IMR-90 (cell line): ENCODE measurements at regions not wholly inside any gene's neighbourhood (a gene's known extent, or its start where the extent isn't known, plus 50 kb on each side); places are given as distances from the start of the nearest gene placed in this dataset.

Experiments
- ATAC-seq: fragments of 200-7000 bp; cut with Tn5 transposase; 2 replicates; pipeline ENCODE4 v1.9.1; 2020; ENCODE audit warnings: low read depth, mild to moderate bottlenecking, moderate library complexity
- BruUV-seq: library from RNA; stranded (reverse); fragments of 400-500 nt; replicated peaks from 2 replicates; lab custom pipeline; 2021; lab: Mats Ljungman, UMichigan
- CTCF ChIA-PET: fragments of 300-600 bp; formaldehyde crosslinking; extraction: SDS; loops from one replicate; lab custom pipeline; 2021; ENCODE audit warnings: antibody characterized with exemption; lab: Yijun Ruan, JAX
- POLR2A ChIA-PET: fragments of 300-600 bp; sonication (Branson Sonifier 250); formaldehyde crosslinking; loops from one replicate; lab custom pipeline; 2022; ENCODE audit warnings: antibody characterized with exemption; ENCODE audit not compliant: unreplicated experiment; lab: Charles Lee
- DNase-seq: peaks from one replicate; pipeline ENCODE4 v3.0.0; 2013
- H2AFZ ChIP-seq: replicated peaks from 2 replicates; pipeline ENCODE3; 2013; ENCODE audit warnings: low read length, mild to moderate bottlenecking; ENCODE audit not compliant: poor library complexity
- H2AK5ac ChIP-seq: 2 replicates; pipeline ENCODE4 v1.6.1; 2013; ENCODE audit warnings: low read depth, low read length, inconsistent platforms
- H2AK9ac ChIP-seq: replicated peaks from 2 replicates; pipeline ENCODE3; 2013; ENCODE audit warnings: mild to moderate bottlenecking, low read depth, low read length, moderate library complexity; ENCODE audit not compliant: poor library complexity
- H2BK120ac ChIP-seq: 2 replicates; pipeline ENCODE4 v1.6.1; 2013; ENCODE audit warnings: low read depth, low read length, inconsistent platforms
- H2BK15ac ChIP-seq: 3 replicates; pipeline ENCODE4 v1.6.1; 2013; ENCODE audit warnings: low read depth, low read length, inconsistent platforms
- H2BK20ac ChIP-seq: 2 replicates; pipeline ENCODE4 v1.6.1; 2013; ENCODE audit warnings: low read depth, mild to moderate bottlenecking, inconsistent platforms, low read length, moderate library complexity
- H2BK5ac ChIP-seq: 2 replicates; pipeline ENCODE4 v1.6.1; 2013; ENCODE audit warnings: mild to moderate bottlenecking, low read depth, low read length, inconsistent platforms; ENCODE audit not compliant: poor library complexity, severe bottlenecking
- H3K14ac ChIP-seq: replicated peaks from 2 replicates; pipeline ENCODE4 v1.6.1; 2013; ENCODE audit warnings: low read depth, low read length, inconsistent platforms
- H3K18ac ChIP-seq: 2 replicates; pipeline ENCODE4 v1.6.1; 2013; ENCODE audit warnings: low read depth, low read length, control low read depth
- H3K23ac ChIP-seq: 2 replicates; pipeline ENCODE4 v1.6.1; 2013; ENCODE audit warnings: low read depth, low read length, inconsistent platforms
- H3K27ac ChIP-seq: 2 replicates; pipeline ENCODE4 v1.5.1; 2013; ENCODE audit warnings: mild to moderate bottlenecking, control low read depth, low read length; ENCODE audit not compliant: insufficient read depth
- H3K27me3 ChIP-seq: 2 replicates; pipeline ENCODE4 v1.6.1; 2013; ENCODE audit warnings: low read length; ENCODE audit not compliant: control insufficient read depth, insufficient read depth
- H3K36me3 ChIP-seq: 2 replicates; pipeline ENCODE4 v1.6.1; 2013; ENCODE audit warnings: low read length, mixed read lengths; ENCODE audit not compliant: control insufficient read depth, insufficient read depth
- H3K4ac ChIP-seq: 2 replicates; pipeline ENCODE4 v1.6.1; 2013; ENCODE audit warnings: low read depth, low read length, inconsistent platforms
- H3K4me1 ChIP-seq: 2 replicates; pipeline ENCODE4 v1.6.1; 2013; ENCODE audit warnings: low read length, mixed read lengths; ENCODE audit not compliant: control insufficient read depth, insufficient read depth
- H3K4me2 ChIP-seq: 2 replicates; pipeline ENCODE4 v1.6.1; 2013; ENCODE audit warnings: low read depth, mild to moderate bottlenecking, control low read depth, low read length, moderate library complexity
- H3K4me3 ChIP-seq: 2 replicates; pipeline ENCODE4 v1.5.1; 2013; ENCODE audit warnings: low read depth, mild to moderate bottlenecking, control low read depth, low read length, moderate library complexity; ENCODE audit not compliant: insufficient read depth
- H3K56ac ChIP-seq: 2 replicates; pipeline ENCODE4 v1.6.1; 2013; ENCODE audit warnings: low read length, inconsistent platforms; ENCODE audit not compliant: insufficient read depth; ENCODE audit errors: extremely low read depth
- H3K79me1 ChIP-seq, 2 experiments: 2 replicates each; pipeline ENCODE4 v1.6.1; 2013; ENCODE audit warnings: low read length in 2 of 2, inconsistent platforms in 1 of 2, low read depth in 1 of 2
- H3K9ac ChIP-seq: 2 replicates; pipeline ENCODE4 v1.6.1; 2013; ENCODE audit warnings: low read depth, low read length, control low read depth
- H3K9me1 ChIP-seq: 2 replicates; pipeline ENCODE4 v1.6.1; 2013; ENCODE audit warnings: low read length, inconsistent platforms; ENCODE audit not compliant: insufficient read depth
- H3K9me3 ChIP-seq: 2 replicates; pipeline ENCODE4 v1.6.1; 2013; ENCODE audit warnings: low read length; ENCODE audit not compliant: control insufficient read depth, insufficient read depth
- H4K20me1 ChIP-seq: 2 replicates; pipeline ENCODE4 v1.6.1; 2013; ENCODE audit warnings: low read length, inconsistent platforms; ENCODE audit not compliant: insufficient read depth
- H4K5ac ChIP-seq: 2 replicates; pipeline ENCODE4 v1.6.1; 2013; ENCODE audit warnings: mild to moderate bottlenecking, low read depth, low read length, control low read depth
- H4K8ac ChIP-seq, 2 experiments: 2 replicates each; pipeline ENCODE4 v1.6.1; 2013; ENCODE audit warnings: low read depth in 2 of 2, low read length in 2 of 2, control low read depth in 1 of 2, inconsistent platforms in 1 of 2
- H4K91ac ChIP-seq: 2 replicates; pipeline ENCODE4 v1.6.1; 2013; ENCODE audit warnings: low read depth, low read length, inconsistent platforms; ENCODE audit not compliant: insufficient read depth
- ELK1 ChIP-seq: fragments of 150-350 bp; IDR thresholded peaks from 2 replicates; pipeline ENCODE4 v1.6.1; 2016; ENCODE audit warnings: low read depth, mild to moderate bottlenecking, low read length, moderate library complexity, borderline replicate concordance
- MAFK ChIP-seq: IDR thresholded peaks from 2 replicates; pipeline ENCODE4 v1.6.1; 2012; ENCODE audit warnings: low read depth, low read length, improper control_type of control experiment
- MXI1 ChIP-seq: IDR thresholded peaks from 2 replicates; pipeline ENCODE4 v1.6.1; 2012; ENCODE audit warnings: low read depth, mild to moderate bottlenecking, low read length, moderate library complexity, borderline replicate concordance
- USF2 ChIP-seq: fragments of 150-350 bp; IDR thresholded peaks from 2 replicates; pipeline ENCODE4 v1.6.1; 2017; ENCODE audit warnings: mild to moderate bottlenecking, antibody characterized with exemption, low read length, low read depth
- WGBS, 2 experiments: methylation state at CpG; one replicate each; pipeline versions ENCODE4 v1.1.5 to v1.1.7; 2013; ENCODE audit warnings: missing lambda C conversion rate in 2 of 2; ENCODE audit not compliant: insufficient read length in 1 of 2; ENCODE audit errors: extremely low coverage in 2 of 2; 5-methylcytosine and 5-hydroxymethylcytosine counted together
- dilution Hi-C: fragments of 300-500 bp; cut with HindIII; formaldehyde crosslinking; loops from one replicate; pipeline ENCODE4 v1.14.3; 2018; ENCODE audit warnings: low sequenced_read_pairs; ENCODE audit not compliant: unreplicated experiment
- in situ Hi-C: fragments of 300-500 bp; cut with MboI; formaldehyde crosslinking; loops from 3 replicates; pipeline ENCODE4 v1.14.3; 2019; ENCODE audit warnings: low sequenced_read_pairs, inconsistent platforms, mixed read lengths
- intact Hi-C: fragments of 100-400 bp; cut with micrococcal nuclease; formaldehyde crosslinking; loops from 2 replicates; pipeline ENCODE4 v1.10.0; 2022

- H2BK5ac ChIP-seq, result no peak overlapping the region
- no CpG with 5 or more reads among the region's 2 CpGs for WGBS, 2 experiments
- H4K20me1 ChIP-seq, result no peaks in the 10 kb centered on the region
- H2BK120ac ChIP-seq, result no peak overlapping the region
- no peak overlapping the region for H2BK20ac ChIP-seq
- CTCF ChIA-PET, result no interaction called here
- ATAC-seq (no peak), DNase-seq (no peak)
- H3K56ac ChIP-seq, result no peak overlapping the region
- H4K91ac ChIP-seq, result no peak overlapping the region
- no peaks in the 10 kb centered on the region for H3K4me1 ChIP-seq
- H3K4me3 ChIP-seq, result no peak overlapping the region
- H2BK15ac ChIP-seq, result no peak overlapping the region
- no peak overlapping the region for H3K9ac ChIP-seq
- H3K36me3 ChIP-seq, result no peaks in the 10 kb centered on the region
- no peak overlapping the region for H2AK5ac ChIP-seq
- H3K4me2 ChIP-seq, result no peak overlapping the region
- in situ Hi-C loops (loop anchor here (25.0 kb wide), 3 partner anchors 92 to 1783 kb away; no protein-coding TSS in a partner anchor), dilution Hi-C loops (no loop called here), intact Hi-C loops (no loop called here)
- no peaks in the 10 kb centered on the region for H3K79me1 ChIP-seq
- no peak overlapping the region for H3K4ac ChIP-seq
- H3K18ac ChIP-seq, result no peak overlapping the region
- no peaks in the 10 kb centered on the region for H3K9me1 ChIP-seq
- H3K23ac ChIP-seq, result no peak overlapping the region
- no peak overlapping the region for H3K27ac ChIP-seq
- no peak overlapping the region for H4K8ac ChIP-seq
- H3K27me3 ChIP-seq, result no peaks in the 10 kb centered on the region
- POLR2A ChIA-PET, result no interaction called here
- no peak overlapping the region for H2AK9ac ChIP-seq
- BruUV-seq, result no TSS peak
- no peak overlapping the region for H2AFZ ChIP-seq
- no peak overlapping the region for H3K14ac ChIP-seq
- peaks cover 6% of the 10 kb centered on the region; the same call in 1 of the 2 replicates for H3K9me3 ChIP-seq
- no peak overlapping the region for H4K5ac ChIP-seq
- no peak for TF ChIP-seq USF2
- TF ChIP-seq ELK1, result no peak
- TF ChIP-seq MAFK, result peak; percentile 78
- TF ChIP-seq MXI1, result no peak
Observed at GRCh38 chr21:22795091-22795490, 1796.9 kb downstream of the NCAM2 start.
